Tongue (tissue), 1 donor: ENCODE measurements at regions not wholly inside any gene's neighbourhood (a gene's known extent, or its start where the extent isn't known, plus 50 kb on each side); places are given as distances from the start of the nearest gene placed in this dataset.
"Not testable (repeated sequence)": the region's sequence is repeated elsewhere in the genome, so short reads cannot be mapped to it uniquely, and the experiment has no call there.

Experiments
- DNase-seq: peaks from one replicate; pipeline ENCODE4 v3.0.0-alpha.2; 2015

DNA sequence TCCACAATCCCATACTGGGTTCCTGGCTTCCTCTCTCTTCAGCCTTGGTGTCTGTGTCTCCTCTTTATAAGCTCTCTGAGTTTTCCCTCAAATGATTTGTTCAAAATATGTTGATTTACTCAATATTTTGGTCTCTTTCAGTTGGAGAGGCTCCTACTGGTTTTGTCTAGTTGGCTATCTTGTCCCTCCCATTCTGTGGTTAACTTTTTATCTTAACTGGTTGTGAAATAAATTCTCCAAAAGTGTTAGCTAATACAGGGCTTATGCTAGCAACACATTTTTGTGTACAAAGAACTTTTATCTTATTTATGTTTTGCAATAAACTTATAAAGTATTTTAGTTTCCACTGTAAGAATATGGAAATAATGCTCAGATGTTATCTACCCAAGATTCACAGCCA lies 200.9 kb downstream of the AASDHPPT start:
- no peak for DNase-seq

- DNase-seq: no peak
Observed at GRCh38 chr11:106280036-106280435, 202.6 kb downstream of the AASDHPPT start.

GRCh38 chr11:106281455-106282173 lies 204.2 kb downstream of the AASDHPPT start:
- DNase-seq: no peak

DNA sequence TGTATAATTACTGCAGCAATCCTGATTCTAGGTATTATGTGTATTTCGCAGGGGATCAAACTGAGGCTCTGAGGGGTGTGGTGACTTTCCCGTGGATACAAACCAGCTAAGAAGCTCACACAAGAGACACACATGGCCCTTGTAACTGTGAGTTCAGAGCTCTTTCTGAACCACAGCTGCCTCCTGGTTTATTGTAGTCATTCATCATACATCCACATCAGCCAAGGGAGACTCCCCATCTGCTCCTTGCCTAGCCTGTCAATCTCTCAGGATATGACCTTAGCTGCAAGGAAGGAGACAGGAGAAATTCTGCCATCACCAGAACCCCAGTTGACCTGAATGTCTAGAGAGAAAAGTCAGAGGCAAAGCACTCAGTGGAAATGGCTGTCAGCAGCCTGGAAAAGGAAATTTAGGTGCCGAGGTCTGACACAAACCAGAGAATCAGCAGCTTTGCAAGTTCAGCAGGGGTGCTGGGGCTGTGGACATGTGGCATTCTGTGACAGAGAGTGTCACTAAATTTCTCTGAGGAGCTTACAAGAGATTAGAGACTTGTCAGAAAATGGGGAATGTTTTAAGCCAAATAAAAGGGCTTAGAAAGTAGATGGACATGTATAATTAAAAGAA lies 209.5 kb downstream of the AASDHPPT start:
- peak; percentile 3 for DNase-seq

- DNase-seq: no peak
Observed at GRCh38 chr11:106288057-106288456, 210.6 kb downstream of the AASDHPPT start.

DNA sequence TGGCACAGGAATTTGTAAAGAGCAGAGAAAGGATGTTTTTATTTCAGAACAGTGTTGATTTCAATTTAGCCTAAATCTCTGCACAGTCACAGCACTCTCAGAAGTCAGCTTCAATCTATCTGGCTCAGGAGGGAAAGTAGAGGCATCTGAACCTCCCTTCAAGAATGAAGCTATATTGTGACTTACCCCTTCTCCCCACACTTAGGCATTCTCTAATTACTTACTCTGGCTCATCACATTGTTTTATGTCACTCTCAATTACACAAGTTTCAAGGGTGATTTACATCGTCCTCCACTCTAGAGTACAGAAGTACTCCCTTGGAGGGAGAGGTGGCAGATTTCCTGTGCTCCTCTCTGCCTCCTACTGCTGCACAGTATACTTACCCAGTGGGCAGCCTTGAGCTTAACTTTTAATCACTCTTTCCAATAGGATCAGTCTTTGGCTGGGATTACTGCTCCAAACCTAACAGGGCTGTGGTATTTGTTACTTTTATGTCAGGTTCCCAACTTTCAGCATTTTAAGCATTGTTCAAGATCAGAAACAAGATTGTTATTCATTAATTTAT lies 211.4 kb downstream of the AASDHPPT start:
- DNase-seq: no peak

GRCh38 chr11:106292526-106292925 lies 215.1 kb downstream of the AASDHPPT start:
- DNase-seq: no peak

DNA sequence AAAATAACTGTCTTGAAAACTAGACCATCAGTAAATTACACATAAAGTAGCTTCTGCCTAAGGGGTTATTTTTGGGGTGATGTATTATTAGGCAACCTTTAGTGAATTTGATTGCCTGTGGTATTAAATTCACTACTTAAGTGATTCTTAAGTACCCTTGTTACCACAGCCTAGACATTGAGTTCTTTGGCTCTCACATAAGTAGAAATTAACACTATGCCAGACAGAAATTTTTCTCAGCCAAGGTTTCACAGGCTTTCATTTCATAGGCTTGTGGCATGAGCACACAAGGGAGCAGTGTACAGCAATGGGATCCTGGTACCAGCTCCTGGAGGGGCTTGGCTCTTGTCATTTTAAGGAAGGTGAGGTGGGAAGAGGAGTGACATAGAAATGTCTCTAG lies 218.5 kb downstream of the AASDHPPT start:
- no peak for DNase-seq

GRCh38 chr11:106302416-106302815 lies 225.0 kb downstream of the AASDHPPT start:
- DNase-seq: no peak

DNA sequence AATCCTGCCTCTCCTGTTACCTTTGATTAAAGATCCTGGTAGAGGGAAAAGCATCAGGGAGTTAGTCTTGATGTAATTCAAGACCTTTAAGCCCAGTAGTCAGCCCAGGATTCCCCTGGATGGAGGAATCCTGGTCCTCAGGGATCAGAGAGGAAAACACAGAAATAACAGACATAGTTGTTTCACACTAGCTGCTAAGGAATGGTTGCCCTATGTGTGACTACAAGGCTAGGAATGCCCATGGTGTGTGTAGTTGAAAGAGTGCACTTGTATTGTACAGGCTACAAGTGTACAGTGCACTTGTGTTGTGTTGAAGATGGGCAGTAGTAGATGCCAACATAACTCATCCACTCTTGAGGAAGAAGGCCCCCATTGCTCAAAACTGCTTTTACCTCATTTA lies 226.8 kb downstream of the AASDHPPT start:
- no peak for DNase-seq

GRCh38 chr11:106305458-106305857 lies 228.0 kb downstream of the AASDHPPT start:
- DNase-seq: no peak

DNA sequence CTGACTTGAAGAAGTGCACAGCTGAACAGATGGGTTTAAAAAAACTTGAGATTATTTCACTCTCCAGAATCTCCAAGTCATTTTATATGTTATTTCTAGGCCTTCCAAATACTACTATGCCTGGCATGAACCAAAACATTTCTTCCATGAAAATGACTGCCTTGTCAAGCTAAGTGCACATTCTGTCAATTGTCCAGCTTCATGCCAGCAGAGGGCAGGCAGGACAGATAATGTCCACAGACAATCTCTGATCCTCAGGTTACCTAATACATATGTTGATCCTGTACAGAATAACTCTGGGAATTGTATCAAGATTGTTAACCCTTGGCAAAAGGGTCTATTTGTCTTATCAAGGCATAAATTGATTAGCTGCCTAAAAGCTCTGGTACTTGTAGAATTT lies 229.5 kb downstream of the AASDHPPT start:
- peak; percentile 6 for DNase-seq

DNA sequence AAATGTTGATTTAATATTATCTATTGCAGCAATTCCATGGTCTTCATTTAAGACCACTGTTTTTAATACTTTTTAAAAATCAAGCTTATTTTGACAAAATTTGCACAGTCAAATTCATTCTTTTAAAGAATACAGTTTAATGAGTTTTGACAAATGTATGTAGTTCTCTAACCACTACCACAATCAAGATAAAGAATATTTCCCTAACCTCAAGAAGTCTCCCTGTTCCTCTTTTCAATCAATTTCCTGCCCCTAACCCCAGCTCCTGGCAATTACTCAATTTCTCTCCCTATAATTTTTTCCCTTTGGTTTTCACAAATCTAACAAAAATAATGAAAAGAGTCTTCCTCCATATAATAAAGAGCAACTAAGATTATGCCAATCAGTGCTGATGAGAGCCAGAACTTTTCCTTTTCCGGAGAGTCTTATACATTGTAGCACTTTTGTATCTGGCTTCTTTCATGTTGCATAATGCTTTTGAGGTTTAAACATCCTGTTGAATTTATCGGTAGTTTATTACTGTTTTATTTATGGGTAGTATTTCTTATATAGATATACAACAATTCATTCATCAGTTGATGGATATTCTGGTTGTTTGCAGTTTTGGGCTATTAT lies 231.7 kb downstream of the AASDHPPT start:
- DNase-seq: no peak

GRCh38 chr11:106311531-106312230 lies 234.2 kb downstream of the AASDHPPT start:
- no peak for DNase-seq

DNA sequence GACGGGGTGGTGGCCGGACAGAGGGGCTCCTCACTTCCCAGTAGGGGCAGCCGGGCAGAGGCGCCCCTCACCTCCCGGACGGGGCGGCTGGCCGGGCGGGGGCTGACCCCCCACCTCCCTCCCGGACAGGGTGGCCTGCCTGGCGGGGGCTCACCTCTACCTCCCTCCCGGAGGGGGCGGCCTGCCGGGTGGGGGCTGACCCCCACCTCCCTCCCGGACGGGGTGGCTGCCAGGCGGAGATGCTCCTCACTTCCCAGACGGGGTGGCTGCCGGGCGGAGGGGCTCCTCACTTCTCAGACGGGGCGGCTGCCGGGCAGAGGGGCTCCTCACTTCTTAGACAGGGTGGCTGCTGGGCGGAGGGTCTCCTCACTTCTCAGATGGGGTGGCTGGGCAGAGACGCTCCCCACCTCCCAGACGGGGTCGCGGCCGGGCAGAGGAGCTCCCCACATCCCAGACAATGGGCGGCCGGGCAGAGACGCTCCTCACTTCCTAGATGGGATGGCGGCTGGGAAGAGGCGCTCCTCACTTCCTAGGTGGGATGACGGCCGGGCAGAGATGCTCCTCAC lies 239.8 kb downstream of the AASDHPPT start:
- not testable (repeated sequence) for DNase-seq

DNA sequence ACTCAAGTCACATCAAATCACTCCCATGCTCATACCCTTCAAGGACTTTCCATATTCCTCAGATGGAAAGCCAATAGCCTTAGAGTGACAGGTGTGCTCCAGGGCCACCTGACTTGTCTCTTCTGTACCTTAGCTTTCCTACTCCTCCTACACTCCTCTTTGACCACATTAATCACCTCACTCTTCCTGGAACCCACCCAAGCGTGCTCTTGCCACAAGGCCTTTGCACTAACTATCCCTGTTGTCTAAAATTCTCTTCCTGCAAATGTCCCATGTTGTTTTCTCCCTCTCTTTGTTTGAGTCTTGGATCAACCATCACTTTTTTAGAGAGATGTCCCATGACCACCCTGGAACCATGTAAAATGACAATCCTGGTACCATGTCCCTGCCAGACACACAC lies 244.1 kb downstream of the AASDHPPT start:
- DNase-seq: no peak

DNA sequence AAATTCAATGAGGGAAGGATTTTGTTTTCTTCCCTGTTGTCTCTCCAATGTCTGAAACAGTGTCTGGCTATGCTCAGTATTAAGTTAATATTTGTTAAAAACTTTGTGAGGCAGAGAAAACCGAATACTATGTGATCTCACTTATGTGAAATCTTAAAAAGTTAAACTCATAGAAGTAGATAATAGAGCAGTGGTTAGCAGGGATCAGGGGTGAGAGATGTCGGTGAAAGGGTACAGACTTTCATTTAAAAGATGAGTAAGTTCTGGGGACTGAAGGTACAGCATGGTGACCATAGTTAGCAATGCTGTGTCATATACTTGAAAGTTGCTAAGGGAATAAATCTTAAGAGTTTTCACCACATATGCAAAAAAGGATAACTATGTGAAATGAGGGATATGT lies 244.6 kb downstream of the AASDHPPT start:
- no peak for DNase-seq

GRCh38 chr11:106326087-106326486 lies 248.6 kb downstream of the AASDHPPT start:
- DNase-seq: no peak

DNA sequence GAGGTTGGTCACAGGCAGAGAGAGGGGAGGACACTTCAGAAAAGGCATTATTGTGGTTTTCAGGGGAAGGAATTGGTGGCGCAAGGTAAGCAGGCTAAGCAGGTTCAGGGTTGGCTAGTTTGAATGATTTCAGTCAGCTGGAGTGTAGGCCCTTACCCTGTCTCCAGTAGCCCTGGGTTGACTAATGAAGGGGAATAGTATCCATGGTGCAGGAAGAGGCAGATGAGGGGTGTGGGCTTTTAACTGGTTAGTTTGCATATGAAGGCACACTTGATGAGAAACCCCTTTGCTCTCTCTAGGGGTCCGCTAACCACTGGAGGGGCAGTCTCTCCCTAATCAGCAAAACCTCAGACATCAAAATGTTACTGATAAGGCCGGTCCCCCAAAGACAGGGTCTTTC lies 249.7 kb downstream of the AASDHPPT start:
- no peak for DNase-seq

- no peak for DNase-seq
Observed at GRCh38 chr11:106327637-106328036, 250.2 kb downstream of the AASDHPPT start.

DNA sequence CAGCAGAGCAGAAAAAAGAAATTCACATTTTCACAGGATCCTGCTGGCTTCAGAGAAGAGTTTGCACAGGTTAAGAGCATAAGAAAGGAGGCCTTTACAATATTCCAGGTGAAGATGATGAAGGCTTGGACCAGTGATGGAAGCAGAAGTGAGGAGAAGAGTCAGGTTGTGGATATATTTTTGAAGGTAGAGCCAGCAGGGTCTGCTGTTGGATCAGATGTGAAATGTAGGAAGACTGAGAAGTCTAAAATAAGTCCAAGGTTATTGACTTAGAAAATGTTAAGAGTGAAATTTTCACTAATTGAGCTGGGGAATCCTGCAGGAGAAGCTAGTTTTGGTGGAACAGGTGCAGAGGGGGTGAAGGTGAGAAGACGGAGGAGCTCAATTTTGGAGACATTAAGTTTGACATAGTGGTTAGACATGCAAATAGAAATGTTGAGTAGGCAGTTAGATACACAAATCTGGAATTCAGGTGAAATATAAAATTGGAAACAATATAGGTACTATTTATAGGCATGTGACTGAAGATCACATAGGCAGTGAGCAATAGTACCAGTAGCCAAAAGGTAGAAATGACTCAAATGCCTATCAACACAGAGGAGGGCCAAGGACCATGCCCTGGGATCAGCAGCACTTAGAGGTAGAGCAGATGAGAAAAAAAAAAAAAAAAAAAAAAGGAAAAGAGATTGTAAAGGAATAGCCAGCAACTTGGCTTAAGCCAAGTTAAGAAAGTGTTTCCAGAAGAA lies 252.0 kb downstream of the AASDHPPT start:
- DNase-seq: no peak

- DNase-seq: no peak
Observed at GRCh38 chr11:106331176-106331575, 253.7 kb downstream of the AASDHPPT start.
